ENCODE measurements at regions not wholly inside any gene's neighbourhood (a gene's known extent, or its start where the extent isn't known, plus 50 kb on each side); places are given as distances from the start of the nearest gene placed in this dataset.

GRCh38 chr3:74217467-74217866 is 397.0 kb downstream of the CNTN3 start:
- ChIA-PET CTCF (no interaction called here), POLR2A (no interaction called here)
- no peak for DNase-seq
- Histone ChIP-seq H3F3A (replicated peaks; ENCODE audit: insufficient read depth) (no peaks in the 10 kb centered on the region), H3K9me2 (no peaks in the 10 kb centered on the region), H2AFZ (ENCODE audit: low read depth) (no peak overlapping the region), H3K79me2 (ENCODE audit: insufficient read depth) (no peaks in the 10 kb centered on the region), H3K9ac (no peak overlapping the region), H3K4me3 (ENCODE audit: low read depth in 2 of 2, low read length in 1 of 2) (no peak overlapping the region), H3K27ac (ENCODE audit: low read depth in 2 of 2, low read length in 1 of 2) (no peak overlapping the region), H3K9me3 (no peaks in the 10 kb centered on the region), H3K4me1 (ENCODE audit: control insufficient read depth in 1 of 2, insufficient read depth in 2 of 2, low read depth in 1 of 2, low read length in 1 of 2) (no peaks in the 10 kb centered on the region; a peak in 1 of 4 replicates), H3K27me3 (ENCODE audit: insufficient read depth) (no peaks in the 10 kb centered on the region), H3K4me2 (no peak overlapping the region), H3K36me3 (replicated peaks in 1 of 2; ENCODE audit: control insufficient read depth in 1 of 2, insufficient read depth in 2 of 2, low read length in 1 of 2) (no peaks in the 10 kb centered on the region), H4K20me1 (ENCODE audit: insufficient read depth) (no peaks in the 10 kb centered on the region)
- WGBS (ENCODE audit: low lambda C conversion rate) = 35% methylated on average over 3 of the region's 3 CpGs
- no peak for TF ChIP-seq SIN3A (IDR thresholded peaks at IDR 0.05; ENCODE audit: borderline replicate concordance, low read depth, low read length)
- no peak for TF ChIP-seq POLR2AphosphoS5 (IDR thresholded peaks at IDR 0.05; ENCODE audit: low read depth, low read length)
- no peak for TF ChIP-seq EZH2phosphoT487 (IDR thresholded peaks at IDR 0.05; ENCODE audit: borderline replicate concordance, low read depth)
- no peak for TF ChIP-seq CHD2 (IDR thresholded peaks at IDR 0.05; ENCODE audit: low read length, partially characterized antibody)
- no peak for TF ChIP-seq NRF1 (IDR thresholded peaks at IDR 0.05; ENCODE audit: low read depth, low read length)
- no peak for TF ChIP-seq RFX5 (IDR thresholded peaks at IDR 0.05; ENCODE audit: low read length)
- TF ChIP-seq EP300 (IDR thresholded peaks at IDR 0.05; ENCODE audit: borderline replicate concordance in 1 of 2, low read depth in 1 of 2, low read length in 1 of 2) = no peak
- no peak for TF ChIP-seq FOXJ3 (CRISPR knock-in tag; IDR thresholded peaks at IDR 0.05)
- TF ChIP-seq MAX (IDR thresholded peaks at IDR 0.05; ENCODE audit: low read depth) = no peak
- TF ChIP-seq USF1 (IDR thresholded peaks at IDR 0.05; ENCODE audit: borderline replicate concordance, low read depth) = no peak
- no peak for TF ChIP-seq TAF1 (IDR thresholded peaks at IDR 0.05; ENCODE audit: borderline replicate concordance, low read depth, low read length)

GRCh38 chr3:74214286-74214685 is 400.2 kb downstream of the CNTN3 start:
- DNase-seq = no peak
- Histone ChIP-seq H3K9ac (no peak overlapping the region), H3K79me2 (ENCODE audit: insufficient read depth) (no peaks in the 10 kb centered on the region), H3F3A (replicated peaks; ENCODE audit: insufficient read depth) (no peaks in the 10 kb centered on the region), H4K20me1 (ENCODE audit: insufficient read depth) (no peaks in the 10 kb centered on the region), H3K4me3 (ENCODE audit: low read depth in 2 of 2, low read length in 1 of 2) (no peak overlapping the region), H3K4me1 (ENCODE audit: control insufficient read depth in 1 of 2, insufficient read depth in 2 of 2, low read depth in 1 of 2, low read length in 1 of 2) (no peaks in the 10 kb centered on the region), H2AFZ (ENCODE audit: low read depth) (no peak overlapping the region), H3K27ac (ENCODE audit: low read depth in 2 of 2, low read length in 1 of 2) (no peak overlapping the region), H3K4me2 (no peak overlapping the region), H3K27me3 (ENCODE audit: insufficient read depth) (no peaks in the 10 kb centered on the region), H3K36me3 (replicated peaks in 1 of 2; ENCODE audit: control insufficient read depth in 1 of 2, insufficient read depth in 2 of 2, low read length in 1 of 2) (no peaks in the 10 kb centered on the region), H3K9me2 (no peaks in the 10 kb centered on the region), H3K9me3 (no peaks in the 10 kb centered on the region)
- no peak for TF ChIP-seq TAF1 (IDR thresholded peaks at IDR 0.05; ENCODE audit: borderline replicate concordance, low read depth, low read length)
- TF ChIP-seq POLR2AphosphoS5 (IDR thresholded peaks at IDR 0.05; ENCODE audit: low read depth, low read length) = no peak
- no peak for TF ChIP-seq FOXJ3 (CRISPR knock-in tag; IDR thresholded peaks at IDR 0.05)
- no peak for TF ChIP-seq EP300 (IDR thresholded peaks at IDR 0.05; ENCODE audit: borderline replicate concordance in 1 of 2, low read depth in 1 of 2, low read length in 1 of 2)
- no peak for TF ChIP-seq TCF12 (IDR thresholded peaks at IDR 0.05)
- no peak for TF ChIP-seq SIN3A (IDR thresholded peaks at IDR 0.05; ENCODE audit: borderline replicate concordance, low read depth, low read length)
- TF ChIP-seq CTCF (IDR thresholded peaks at IDR 0.05) = no peak
- no peak for TF ChIP-seq MEF2A (IDR thresholded peaks at IDR 0.05; ENCODE audit: borderline replicate concordance, low read depth)
- TF ChIP-seq MXI1 (IDR thresholded peaks at IDR 0.05; ENCODE audit: low read depth, low read length) = no peak
- no peak for TF ChIP-seq USF1 (IDR thresholded peaks at IDR 0.05; ENCODE audit: borderline replicate concordance, low read depth)
- TF ChIP-seq PBX3 (IDR thresholded peaks at IDR 0.05) = no peak
- no peak for TF ChIP-seq ELF1 (IDR thresholded peaks at IDR 0.05)
- POLR2A ChIA-PET = no interaction called here
- CTCF ChIA-PET = interaction anchor here (1.0 kb wide), 1 partner anchor 71 kb away, joined by 3 read pairs; no protein-coding TSS in a partner anchor
- 46% methylated on average over 4 of the region's 4 CpGs for WGBS (ENCODE audit: low lambda C conversion rate)
